Esophagus squamous epithelium (tissue), 5 donors: ENCODE measurements at regions not wholly inside any gene's neighbourhood (a gene's known extent, or its start where the extent isn't known, plus 50 kb on each side); places are given as distances from the start of the nearest gene placed in this dataset.
"Not testable (repeated sequence)": the region's sequence is repeated elsewhere in the genome, so short reads cannot be mapped to it uniquely, and the experiment has no call there.

Experiments used
- DNase-seq: peaks from one replicate; lab custom pipeline; 2025; lab: John Stamatoyannopoulos, UW
- H3K27ac ChIP-seq, 4 donors: fragments of 200-600 bp; sonication (generic); one replicate each; pipeline ENCODE4 v1.5.1; 2016 to 2019; ENCODE audit warnings: mild to moderate bottlenecking in 1 of 4
- H3K27me3 ChIP-seq, 4 donors: fragments of 200-600 bp; sonication (generic); 1 replicate in 3 of 4; 2 replicates in 1 of 4; pipeline versions ENCODE4 v1.5.1 to v1.6.0; 2017 to 2021; ENCODE audit warnings: antibody characterized with exemption in 1 of 4
- H3K36me3 ChIP-seq, 3 donors: fragments of 200-600 bp; sonication (generic); one replicate each; pipeline ENCODE4 v1.5.1; 2016 to 2019
- H3K4me1 ChIP-seq, 3 donors: fragments of 200-600 bp; sonication (generic); one replicate each; pipeline ENCODE4 v1.5.1; 2017 to 2019
- H3K4me3 ChIP-seq, 4 donors: fragments of 200-600 bp; sonication (generic); 1 replicate in 3 of 4; 2 replicates in 1 of 4; pipeline ENCODE4 v1.5.1; 2016 to 2019; ENCODE audit warnings: mild to moderate bottlenecking in 2 of 4, moderate library complexity in 1 of 4
- H3K9me3 ChIP-seq, 3 donors: fragments of 200-600 bp; sonication (generic); one replicate each; pipeline ENCODE4 v1.5.1; 2016 to 2019
- CTCF ChIP-seq, 6 experiments: fragments of 450-650 bp in 4 of 6; fragments of 200-600 bp in 2 of 6; sonication (generic) in 2 of 6; IDR thresholded peaks; one replicate each; pipeline ENCODE4 v1.5.1; 2016 to 2019; ENCODE audit warnings: antibody characterized with exemption in 6 of 6, mild to moderate bottlenecking in 4 of 6, moderate library complexity in 4 of 6
- POLR2A ChIP-seq, 4 donors: fragments of 450-650 bp; IDR thresholded peaks; one replicate each; pipeline ENCODE4 v1.6.1; 2017; ENCODE audit warnings: antibody characterized with exemption in 4 of 4, mild to moderate bottlenecking in 4 of 4, moderate library complexity in 3 of 4
- WGBS, 2 donors: methylation state at CpG; one replicate each; pipeline ENCODE4 v1.1.5; 2018; 5-methylcytosine and 5-hydroxymethylcytosine counted together
- intact Hi-C: fragments of 100-400 bp; cut with DNase I; formaldehyde crosslinking; loops from one replicate; pipeline ENCODE4 v1.15.0; 2022
- donor health status: DM: yes; HTN: yes; CAD: no.

GRCh38 chr5:106454050-106454449, 1216.7 kb downstream of the EFNA5 start:
- TF ChIP-seq POLR2A (IDR thresholded peaks at IDR 0.05) (no peak), CTCF (IDR thresholded peaks at IDR 0.05) (no peak)
- no peak for DNase-seq
- no peak overlapping the region for H3K27ac ChIP-seq
- H3K4me3 ChIP-seq = no peak overlapping the region
- intact Hi-C loops = no loop called here
- WGBS, 2 donors = 62 to 72% methylated on average over 1 of the region's 1 CpG
- H3K4me1 ChIP-seq = no peaks in the 10 kb centered on the region
- no peaks in the 10 kb centered on the region for H3K9me3 ChIP-seq
- H3K27me3 ChIP-seq = no peaks in the 10 kb centered on the region
- H3K36me3 ChIP-seq = no peaks in the 10 kb centered on the region

GRCh38 chr5:106451998-106452397, 1218.7 kb downstream of the EFNA5 start:
- Histone ChIP-seq H3K4me1 (no peaks in the 10 kb centered on the region), H3K36me3 (no peaks in the 10 kb centered on the region), H3K9me3 (no peaks in the 10 kb centered on the region), H3K4me3 (no peak overlapping the region), H3K27ac (no peak overlapping the region), H3K27me3 (no peaks in the 10 kb centered on the region)
- intact Hi-C loops = no loop called here
- DNase-seq = no peak
- TF ChIP-seq POLR2A (IDR thresholded peaks at IDR 0.05) = no peak
- TF ChIP-seq CTCF (IDR thresholded peaks at IDR 0.05) = no peak
- WGBS, 2 donors = 79 to 89% methylated on average over 4 to 5 of the region's 5 CpGs

- no peak for DNase-seq
- Histone ChIP-seq H3K27ac (no peak overlapping the region), H3K4me3 (no peak overlapping the region), H3K27me3 (no peaks in the 10 kb centered on the region), H3K9me3 (no peaks in the 10 kb centered on the region), H3K4me1 (no peaks in the 10 kb centered on the region), H3K36me3 (no peaks in the 10 kb centered on the region)
- intact Hi-C loops = no loop called here
- no peak for TF ChIP-seq POLR2A (IDR thresholded peaks at IDR 0.05)
- TF ChIP-seq CTCF (IDR thresholded peaks at IDR 0.05) = no peak
- 73 to 91% methylated on average over 2 of the region's 2 CpGs for WGBS, 2 donors
Observed at GRCh38 chr5:106443746-106444145, 1227.0 kb downstream of the EFNA5 start.

GRCh38 chr5:106435185-106435584, 1235.6 kb downstream of the EFNA5 start:
- no peak for DNase-seq
- H3K4me3 ChIP-seq = no peak overlapping the region
- no peaks in the 10 kb centered on the region for H3K27me3 ChIP-seq
- no peaks in the 10 kb centered on the region for H3K9me3 ChIP-seq
- H3K36me3 ChIP-seq = no peaks in the 10 kb centered on the region
- intact Hi-C loops = no loop called here
- H3K4me1 ChIP-seq = no peaks in the 10 kb centered on the region
- no peak overlapping the region for H3K27ac ChIP-seq
- TF ChIP-seq CTCF (IDR thresholded peaks at IDR 0.05) (no peak), POLR2A (IDR thresholded peaks at IDR 0.05) (no peak)

- H3K9me3 ChIP-seq, H3K4me1 ChIP-seq, H3K27me3 ChIP-seq, H3K36me3 ChIP-seq, intact Hi-C loops, H3K4me3 ChIP-seq, DNase-seq, H3K27ac ChIP-seq: not testable (repeated sequence)
- 86 to 89% methylated on average over 5 to 7 of the region's 11 CpGs for WGBS, 2 donors
Observed at GRCh38 chr5:106430733-106431132, 1240.0 kb downstream of the EFNA5 start.
